ENCODE measurements at regions not wholly inside any gene's neighbourhood (a gene's known extent, or its start where the extent isn't known, plus 50 kb on each side); places are given as distances from the start of the nearest gene placed in this dataset.

DNA sequence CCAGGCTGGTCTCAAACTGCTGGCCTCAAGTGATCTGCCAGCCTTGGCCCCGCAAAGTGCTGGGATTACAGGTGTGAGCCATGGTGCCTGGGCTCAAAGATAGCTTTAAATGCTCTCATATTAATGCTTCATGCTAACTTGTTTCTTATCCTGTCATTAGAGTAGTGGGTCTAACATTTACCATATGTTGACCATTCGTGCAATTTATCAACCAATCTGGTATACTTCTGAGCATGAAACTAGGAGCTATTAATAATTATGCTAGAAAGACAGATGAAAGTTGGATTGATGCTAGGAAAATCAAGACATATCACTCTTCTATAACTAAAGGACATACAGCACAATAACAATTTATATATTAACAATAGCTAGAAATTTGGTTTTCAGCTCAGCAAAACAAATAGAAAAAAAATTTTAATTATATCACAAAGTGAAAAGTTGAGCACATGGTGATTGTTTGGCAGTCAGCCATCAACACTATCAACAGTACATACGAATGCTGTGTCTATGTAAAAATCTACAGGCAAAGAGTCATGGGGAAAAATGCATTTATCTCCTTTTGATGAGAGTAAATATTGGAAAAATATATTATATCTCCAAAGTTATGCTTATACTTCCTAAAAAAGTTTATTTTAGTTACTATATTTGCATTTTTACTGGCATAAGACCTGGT lies 112.1 kb upstream of the ABCB5 start:
- intact Hi-C loops (cut with micrococcal nuclease; ENCODE audit: unreplicated experiment) = no loop called here

DNA sequence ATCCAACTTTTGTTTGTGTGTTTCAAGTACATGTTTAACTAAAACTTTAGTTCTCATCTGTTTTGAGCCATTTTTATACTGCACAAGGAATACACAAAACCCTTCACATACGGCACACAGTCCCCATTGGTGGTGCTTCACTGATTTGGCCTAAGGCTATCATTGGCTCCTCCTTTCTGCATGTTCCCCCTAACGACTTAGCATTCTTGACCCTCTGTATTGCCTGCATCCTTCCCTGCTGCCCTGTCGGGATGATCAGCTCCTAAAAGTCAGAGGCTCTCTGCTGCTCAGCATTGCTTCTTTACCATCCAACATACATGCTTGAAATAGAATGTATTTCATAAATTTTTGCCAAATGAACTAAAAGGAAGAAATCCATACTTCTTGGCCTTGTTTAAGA lies 111.4 kb upstream of the ABCB5 start:
- intact Hi-C loops (cut with micrococcal nuclease; ENCODE audit: unreplicated experiment) = no loop called here
- DNase-seq = no peak
- CTCF ChIA-PET = no interaction called here
- BruUV-seq (replicated peaks) = no TSS peak
- no peak for TF ChIP-seq CTCF (IDR thresholded peaks at IDR 0.05; ENCODE audit: unreplicated experiment)
- H3K27me3 Mint-ChIP-seq (ENCODE audit: unreplicated experiment) = no peaks in the 10 kb centered on the region
- H3K27ac Mint-ChIP-seq (ENCODE audit: unreplicated experiment) = no peak overlapping the region
- H3K9me3 Mint-ChIP-seq (ENCODE audit: low read depth, unreplicated experiment) = peaks cover 9% of the 10 kb centered on the region
- H3K36me3 Mint-ChIP-seq (ENCODE audit: insufficient read depth, unreplicated experiment) = no peaks in the 10 kb centered on the region
- no peak overlapping the region for H3K4me3 Mint-ChIP-seq (ENCODE audit: low read depth, unreplicated experiment)
- H3K4me1 Mint-ChIP-seq (ENCODE audit: low read depth, unreplicated experiment) = peaks cover 10% of the 10 kb centered on the region

More for the DNA sequence above, 112.1 kb upstream of the ABCB5 start:
- Mint-ChIP-seq H3K27me3 (ENCODE audit: unreplicated experiment) (no peaks in the 10 kb centered on the region), H3K27ac (ENCODE audit: unreplicated experiment) (no peak overlapping the region), H3K9me3 (ENCODE audit: low read depth, unreplicated experiment) (peaks cover 12% of the 10 kb centered on the region), H3K4me3 (ENCODE audit: low read depth, unreplicated experiment) (no peak overlapping the region), H3K36me3 (ENCODE audit: insufficient read depth, unreplicated experiment) (no peaks in the 10 kb centered on the region), H3K4me1 (ENCODE audit: low read depth, unreplicated experiment) (peaks cover 10% of the 10 kb centered on the region)
- TF ChIP-seq CTCF (IDR thresholded peaks at IDR 0.05; ENCODE audit: unreplicated experiment) = no peak
- CTCF ChIA-PET = interaction anchor here (0.5 kb wide), 1 partner anchor 130 kb away, joined by 5 read pairs; no protein-coding TSS in a partner anchor
- DNase-seq = no peak
- BruUV-seq (replicated peaks) = no TSS peak

DNA sequence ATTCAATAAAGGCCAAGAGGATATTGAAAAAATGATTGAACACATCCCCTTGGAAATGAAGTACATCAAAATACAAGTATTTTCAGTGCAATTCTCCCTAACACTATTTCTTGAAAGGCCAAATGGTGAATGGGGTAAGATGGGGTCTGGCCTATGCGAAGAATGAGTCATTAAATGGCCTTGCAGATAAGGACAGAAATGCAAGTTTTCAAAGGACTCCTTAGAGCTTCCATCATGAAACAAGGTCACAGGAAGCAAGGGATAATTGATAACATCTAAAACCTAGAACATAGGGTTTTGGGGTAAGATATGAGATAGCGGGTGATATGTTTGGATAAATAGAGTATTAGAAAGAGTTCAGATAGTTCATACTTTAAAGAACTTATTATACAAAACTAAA lies 109.3 kb upstream of the ABCB5 start:
- Mint-ChIP-seq H3K4me1 (ENCODE audit: low read depth, unreplicated experiment) (peaks cover 19% of the 10 kb centered on the region), H3K9me3 (ENCODE audit: low read depth, unreplicated experiment) (peaks cover 3% of the 10 kb centered on the region), H3K4me3 (ENCODE audit: low read depth, unreplicated experiment) (no peak overlapping the region), H3K27me3 (ENCODE audit: unreplicated experiment) (no peaks in the 10 kb centered on the region), H3K36me3 (ENCODE audit: insufficient read depth, unreplicated experiment) (no peaks in the 10 kb centered on the region), H3K27ac (ENCODE audit: unreplicated experiment) (no peak overlapping the region)
- intact Hi-C loops (cut with micrococcal nuclease; ENCODE audit: unreplicated experiment) = no loop called here
- CTCF ChIA-PET = no interaction called here
- no peak for TF ChIP-seq CTCF (IDR thresholded peaks at IDR 0.05; ENCODE audit: unreplicated experiment)
- DNase-seq = no peak
- BruUV-seq (replicated peaks) = no TSS peak

DNA sequence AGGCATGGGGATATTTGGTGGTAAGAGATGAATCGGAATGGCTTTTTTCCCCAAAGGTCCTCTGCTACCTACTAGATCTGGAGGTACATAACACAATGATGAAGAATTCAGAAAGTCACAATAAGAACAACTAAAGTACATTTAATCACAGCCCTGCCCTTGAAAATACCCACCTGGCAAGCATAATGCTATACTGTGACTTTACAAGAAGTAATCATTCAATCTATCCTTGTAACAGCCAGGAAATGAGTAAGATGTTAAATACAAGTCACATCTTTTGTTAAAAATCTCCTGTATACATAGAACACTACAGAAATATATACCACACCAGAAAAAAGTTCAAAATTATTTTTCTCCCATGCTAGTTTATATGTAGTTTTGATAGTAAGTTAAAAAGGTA lies 108.3 kb upstream of the ABCB5 start:
- Mint-ChIP-seq H3K27ac (ENCODE audit: unreplicated experiment) (no peak overlapping the region), H3K9me3 (ENCODE audit: low read depth, unreplicated experiment) (no peaks in the 10 kb centered on the region), H3K36me3 (ENCODE audit: insufficient read depth, unreplicated experiment) (no peaks in the 10 kb centered on the region), H3K27me3 (ENCODE audit: unreplicated experiment) (no peaks in the 10 kb centered on the region), H3K4me3 (ENCODE audit: low read depth, unreplicated experiment) (no peak overlapping the region), H3K4me1 (ENCODE audit: low read depth, unreplicated experiment) (peaks cover 19% of the 10 kb centered on the region)
- intact Hi-C loops (cut with micrococcal nuclease; ENCODE audit: unreplicated experiment) = no loop called here
- TF ChIP-seq CTCF (IDR thresholded peaks at IDR 0.05; ENCODE audit: unreplicated experiment) = no peak
- DNase-seq = no peak
- no TSS peak for BruUV-seq (replicated peaks)
- CTCF ChIA-PET = no interaction called here
